MM.1S (cell line): ENCODE measurements at regions not wholly inside any gene's neighbourhood (a gene's known extent, or its start where the extent isn't known, plus 50 kb on each side); places are given as distances from the start of the nearest gene placed in this dataset.

Source experiments
- DNase-seq: peaks from one replicate; pipeline ENCODE4 v3.0.0-alpha.2; 2015
- H2AFZ ChIP-seq: fragments of 300-600 bp; sonication (generic); 2 replicates; pipeline ENCODE4 v1.6.0; 2016; ENCODE audit warnings: antibody characterized with exemption, low read length
- H3F3A ChIP-seq: fragments of 300-600 bp; sonication (generic); 2 replicates; pipeline ENCODE4 v1.6.1; 2016; ENCODE audit warnings: mild to moderate bottlenecking, antibody characterized with exemption, low read length, moderate library complexity, mixed read lengths; ENCODE audit not compliant: insufficient read depth
- H3K27ac ChIP-seq: fragments of 300-600 bp; sonication (generic); 2 replicates; pipeline ENCODE4 v1.5.1; 2016; ENCODE audit warnings: mild to moderate bottlenecking, low read length
- H3K27me3 ChIP-seq: fragments of 300-600 bp; sonication (generic); replicated peaks from 2 replicates; pipeline ENCODE4 v1.6.0; 2016; ENCODE audit warnings: low read length; ENCODE audit not compliant: insufficient read depth
- H3K36me3 ChIP-seq: fragments of 300-600 bp; sonication (generic); replicated peaks from 2 replicates; pipeline ENCODE4 v1.6.1; 2016; ENCODE audit warnings: mild to moderate bottlenecking, low read length, mixed read lengths; ENCODE audit not compliant: insufficient read depth
- H3K4me1 ChIP-seq: fragments of 300-600 bp; sonication (generic); 2 replicates; pipeline ENCODE4 v1.6.1; 2016; ENCODE audit warnings: low read length, mixed read lengths
- H3K4me2 ChIP-seq: fragments of 300-600 bp; sonication (generic); 2 replicates; pipeline ENCODE4 v1.6.0; 2016; ENCODE audit warnings: low read depth, low read length
- H3K4me3 ChIP-seq: fragments of 300-600 bp; sonication (generic); 2 replicates; pipeline ENCODE4 v1.5.1; 2016; ENCODE audit warnings: low read length, mixed read lengths
- H3K79me2 ChIP-seq: fragments of 300-600 bp; sonication (generic); 2 replicates; pipeline ENCODE4 v1.6.1; 2016; ENCODE audit warnings: mixed run types, low read length, mixed read lengths
- H3K9ac ChIP-seq: fragments of 300-600 bp; sonication (generic); 2 replicates; pipeline ENCODE4 v1.6.1; 2016; ENCODE audit warnings: low read length, mixed read lengths
- H3K9me2 ChIP-seq: fragments of 300-600 bp; sonication (generic); replicated peaks from 2 replicates; pipeline ENCODE4 v1.6.1; 2016; ENCODE audit warnings: mild to moderate bottlenecking, low read length, mixed read lengths; ENCODE audit not compliant: insufficient read depth
- H3K9me3 ChIP-seq: fragments of 300-600 bp; sonication (generic); replicated peaks from 2 replicates; pipeline ENCODE4 v1.6.1; 2016; ENCODE audit warnings: mild to moderate bottlenecking, low read length, mixed read lengths; ENCODE audit not compliant: insufficient read depth
- H4K20me1 ChIP-seq: fragments of 300-600 bp; sonication (generic); 2 replicates; pipeline ENCODE4 v1.6.1; 2016; ENCODE audit warnings: mild to moderate bottlenecking, low read length, moderate library complexity, mixed read lengths; ENCODE audit not compliant: insufficient read depth
- CTCF ChIP-seq: fragments of 300-600 bp; sonication (generic); IDR thresholded peaks from 2 replicates; pipeline ENCODE4 v1.5.1; 2016; ENCODE audit warnings: antibody characterized with exemption, low read length, mixed read lengths
- EZH2 ChIP-seq: fragments of 300-600 bp; sonication (generic); optimal IDR thresholded peaks from 2 replicates; pipeline ENCODE3; 2017; ENCODE audit warnings: low read depth, mild to moderate bottlenecking, antibody characterized with exemption, low read length, mixed read lengths
- EZH2phosphoT487 ChIP-seq: fragments of 300-600 bp; sonication (generic); IDR thresholded peaks from 2 replicates; pipeline ENCODE4 v1.6.1; 2018; ENCODE audit warnings: antibody characterized with exemption, low read length

GRCh38 chr21:27086630-27087029, 119.7 kb upstream of the ADAMTS5 start:
- H4K20me1 ChIP-seq = no peaks in the 10 kb centered on the region
- no peaks in the 10 kb centered on the region for H3K4me1 ChIP-seq
- no peaks in the 10 kb centered on the region for H3K79me2 ChIP-seq
- no peak overlapping the region for H3K4me2 ChIP-seq
- no peaks in the 10 kb centered on the region for H3K36me3 ChIP-seq
- no peak overlapping the region for H3K9ac ChIP-seq
- H3K27ac ChIP-seq = no peak overlapping the region
- no peaks in the 10 kb centered on the region for H3K9me2 ChIP-seq
- no peak overlapping the region for H2AFZ ChIP-seq
- no peak for TF ChIP-seq CTCF
- TF ChIP-seq EZH2phosphoT487 = no peak
- TF ChIP-seq EZH2 = no peak
- no peak overlapping the region for H3K4me3 ChIP-seq
- no peaks in the 10 kb centered on the region for H3K9me3 ChIP-seq
- no peaks in the 10 kb centered on the region for H3F3A ChIP-seq
- no peaks in the 10 kb centered on the region for H3K27me3 ChIP-seq
- DNase-seq = no peak

- no peak overlapping the region for H3K27ac ChIP-seq
- no peaks in the 10 kb centered on the region for H4K20me1 ChIP-seq
- no peaks in the 10 kb centered on the region for H3K4me1 ChIP-seq
- no peak overlapping the region for H3K9ac ChIP-seq
- no peaks in the 10 kb centered on the region for H3K36me3 ChIP-seq
- H3K27me3 ChIP-seq = no peaks in the 10 kb centered on the region
- no peak overlapping the region for H3K4me3 ChIP-seq
- no peaks in the 10 kb centered on the region for H3K79me2 ChIP-seq
- H3K9me2 ChIP-seq = no peaks in the 10 kb centered on the region
- no peak for DNase-seq
- no peaks in the 10 kb centered on the region for H3F3A ChIP-seq
- no peak for TF ChIP-seq CTCF
- no peaks in the 10 kb centered on the region for H3K9me3 ChIP-seq
- H2AFZ ChIP-seq = no peak overlapping the region
- no peak overlapping the region for H3K4me2 ChIP-seq
These were observed 119.3 kb upstream of the ADAMTS5 start for GRCh38 chr21:27086186-27086585.

GRCh38 chr21:27085387-27085786, 118.5 kb upstream of the ADAMTS5 start:
- Histone ChIP-seq H3K4me2 (no peak overlapping the region), H4K20me1 (no peaks in the 10 kb centered on the region), H3K9me3 (no peaks in the 10 kb centered on the region), H3K9ac (no peak overlapping the region), H3K9me2 (no peaks in the 10 kb centered on the region), H3K36me3 (no peaks in the 10 kb centered on the region), H3K79me2 (no peaks in the 10 kb centered on the region), H3K4me3 (no peak overlapping the region), H3K27ac (no peak overlapping the region), H3F3A (no peaks in the 10 kb centered on the region), H2AFZ (no peak overlapping the region), H3K27me3 (no peaks in the 10 kb centered on the region), H3K4me1 (no peaks in the 10 kb centered on the region)
- TF ChIP-seq CTCF (no peak), EZH2phosphoT487 (no peak), EZH2 (no peak)
- DNase-seq = no peak

GRCh38 chr21:27083144-27083543, 116.3 kb upstream of the ADAMTS5 start:
- H3K27ac ChIP-seq = no peak overlapping the region
- no peaks in the 10 kb centered on the region for H3F3A ChIP-seq
- no peak overlapping the region for H3K4me3 ChIP-seq
- no peak overlapping the region for H3K9ac ChIP-seq
- no peaks in the 10 kb centered on the region for H3K9me2 ChIP-seq
- H3K9me3 ChIP-seq = no peaks in the 10 kb centered on the region
- no peak for DNase-seq
- H3K79me2 ChIP-seq = no peaks in the 10 kb centered on the region
- H3K27me3 ChIP-seq = no peaks in the 10 kb centered on the region
- H3K36me3 ChIP-seq = no peaks in the 10 kb centered on the region
- H4K20me1 ChIP-seq = no peaks in the 10 kb centered on the region
- TF ChIP-seq CTCF (no peak), EZH2phosphoT487 (no peak), EZH2 (no peak)
- no peak overlapping the region for H3K4me2 ChIP-seq
- H3K4me1 ChIP-seq = no peaks in the 10 kb centered on the region
- H2AFZ ChIP-seq = no peak overlapping the region
